Neural cell (in vitro differentiated cells): ENCODE measurements at regions not wholly inside any gene's neighbourhood (a gene's known extent, or its start where the extent isn't known, plus 50 kb on each side); places are given as distances from the start of the nearest gene placed in this dataset.

Experiments
- H2AFZ ChIP-seq: fragments of 200-600, 300-800 bp; sonication (generic), shearing (Covaris generic); 2 replicates; pipeline ENCODE4 v1.6.0; 2014; ENCODE audit warnings: low read depth, mild to moderate bottlenecking, antibody characterized with exemption, low read length, moderate library complexity
- H3F3A ChIP-seq: fragments of 200-600 bp; shearing (Covaris generic); 2 replicates; pipeline ENCODE4 v1.6.1; 2016; ENCODE audit warnings: mild to moderate bottlenecking, moderate library complexity, mixed read lengths, antibody characterized with exemption, low read length; ENCODE audit not compliant: insufficient read depth, poor library complexity, severe bottlenecking
- H3K27ac ChIP-seq: fragments of 200-600, 300-800 bp; sonication (generic), shearing (Covaris generic); 2 replicates; pipeline ENCODE4 v1.5.1; 2014; ENCODE audit warnings: mild to moderate bottlenecking, low read length, moderate library complexity
- H3K27me3 ChIP-seq: fragments of 300-800, 200-600 bp; sonication (generic), shearing (Covaris generic); 2 replicates; pipeline ENCODE4 v1.6.0; 2014; ENCODE audit warnings: mild to moderate bottlenecking, low read depth, low read length, moderate library complexity; ENCODE audit not compliant: insufficient read depth
- H3K36me3 ChIP-seq: fragments of 300-800, 200-600 bp; sonication (generic), shearing (Covaris generic); 2 replicates; pipeline ENCODE4 v1.5.1; 2014; ENCODE audit warnings: mild to moderate bottlenecking, antibody characterized with exemption, low read length, moderate library complexity; ENCODE audit not compliant: insufficient read depth
- H3K4me2 ChIP-seq: fragments of 300-800, 200-600 bp; sonication (generic), shearing (Covaris generic); 2 replicates; pipeline ENCODE4 v1.6.0; 2014; ENCODE audit warnings: mild to moderate bottlenecking, low read length
- H3K4me3 ChIP-seq: fragments of 300-800, 200-600 bp; sonication (generic), shearing (Covaris generic); 2 replicates; pipeline ENCODE4 v1.5.1; 2014; ENCODE audit warnings: mild to moderate bottlenecking, low read length, moderate library complexity
- H3K79me2 ChIP-seq: fragments of 200-600 bp; shearing (Covaris generic); replicated peaks from 2 replicates; pipeline ENCODE4 v1.6.0; 2014; ENCODE audit warnings: mild to moderate bottlenecking, low read length, moderate library complexity; ENCODE audit not compliant: insufficient read depth
- H3K9ac ChIP-seq: fragments of 300-800, 200-600 bp; sonication (generic), shearing (Covaris generic); 2 replicates; pipeline ENCODE4 v1.6.1; 2016; ENCODE audit warnings: mild to moderate bottlenecking, low read length, mixed read lengths
- H3K9me2 ChIP-seq: fragments of 200-600 bp; shearing (Covaris generic); 2 replicates; pipeline ENCODE4 v1.6.1; 2016; ENCODE audit warnings: mild to moderate bottlenecking, low read length, mixed read lengths; ENCODE audit not compliant: insufficient read depth
- H3K9me3 ChIP-seq: fragments of 200-600, 300-800 bp; sonication (generic), shearing (Covaris generic); 2 replicates; pipeline ENCODE4 v1.6.1; 2016; ENCODE audit warnings: mild to moderate bottlenecking, mixed run types, low read length, moderate library complexity, mixed read lengths
- H4K20me1 ChIP-seq: fragments of 200-600 bp; shearing (Covaris generic); 2 replicates; pipeline ENCODE4 v1.6.1; 2016; ENCODE audit warnings: mild to moderate bottlenecking, mixed run types; ENCODE audit not compliant: insufficient read depth
- EP300 ChIP-seq: fragments of 450-650 bp; conservative IDR thresholded peaks from 2 replicates; pipeline ENCODE4 v1.6.1; 2014; ENCODE audit warnings: antibody characterized with exemption, mild to moderate bottlenecking, moderate library complexity; ENCODE audit not compliant: poor library complexity, severe bottlenecking
- MXI1 ChIP-seq: fragments of 450-650 bp; conservative IDR thresholded peaks from 2 replicates; pipeline ENCODE4 v1.6.1; 2014; ENCODE audit warnings: antibody characterized with exemption, mild to moderate bottlenecking; ENCODE audit not compliant: poor library complexity, severe bottlenecking
- POLR2AphosphoS5 ChIP-seq: IDR thresholded peaks from 2 replicates; pipeline ENCODE4 v1.6.1; 2012
- RAD21 ChIP-seq: fragments of 450-650 bp; conservative IDR thresholded peaks from 2 replicates; pipeline ENCODE4 v1.6.1; 2014; ENCODE audit warnings: antibody characterized with exemption, mild to moderate bottlenecking, moderate library complexity
- TAF1 ChIP-seq: IDR thresholded peaks from 2 replicates; pipeline ENCODE4 v1.6.1; 2012; ENCODE audit warnings: low read depth
- TF ChIP-seq, protein P1 (sequence below): fragments of 450-650 bp; IDR thresholded peaks from 2 replicates; pipeline ENCODE4 v1.5.1; 2014; ENCODE audit warnings: antibody characterized with exemption, mild to moderate bottlenecking, moderate library complexity; ENCODE audit not compliant: poor library complexity, severe bottlenecking
- TF ChIP-seq, protein P2 (sequence below): IDR thresholded peaks from 2 replicates; pipeline ENCODE4 v1.6.1; 2012; ENCODE audit warnings: borderline replicate concordance

DNA sequence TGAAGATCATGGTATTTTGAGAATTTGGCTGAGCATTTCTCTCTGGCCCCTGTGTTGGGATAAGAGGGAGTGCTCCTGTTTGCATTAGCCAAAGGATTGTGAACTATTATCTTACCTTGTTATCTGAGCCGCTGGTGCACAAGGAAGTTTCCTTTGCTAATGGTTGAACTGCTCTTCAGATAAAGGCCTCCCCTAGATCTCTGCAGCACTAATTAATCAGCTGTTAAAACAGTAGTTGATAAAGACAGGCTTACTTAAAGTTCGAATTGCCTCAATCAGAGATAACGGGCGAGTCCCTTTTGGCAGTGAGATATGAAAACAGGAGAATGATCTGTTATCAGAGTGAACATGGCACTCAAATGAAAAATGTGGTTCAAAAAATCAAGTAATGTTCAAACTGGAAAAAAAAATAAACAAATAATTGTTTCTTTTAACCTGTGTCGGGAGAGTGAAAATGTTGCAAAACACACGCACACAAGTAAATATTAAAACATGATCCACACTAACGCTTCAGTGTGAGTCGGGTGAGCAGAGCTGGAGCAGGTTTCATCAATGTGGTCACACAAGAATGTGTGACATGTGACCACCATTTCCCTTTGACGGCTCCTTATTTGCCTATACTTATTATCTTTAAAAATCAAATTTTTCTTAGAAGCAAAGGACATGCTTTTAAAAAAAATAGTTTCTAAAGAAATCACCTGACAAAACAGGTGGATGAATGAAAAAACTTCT lies 469.1 kb downstream of the SOX2 start (continued):
- TF ChIP-seq, protein P1, sequence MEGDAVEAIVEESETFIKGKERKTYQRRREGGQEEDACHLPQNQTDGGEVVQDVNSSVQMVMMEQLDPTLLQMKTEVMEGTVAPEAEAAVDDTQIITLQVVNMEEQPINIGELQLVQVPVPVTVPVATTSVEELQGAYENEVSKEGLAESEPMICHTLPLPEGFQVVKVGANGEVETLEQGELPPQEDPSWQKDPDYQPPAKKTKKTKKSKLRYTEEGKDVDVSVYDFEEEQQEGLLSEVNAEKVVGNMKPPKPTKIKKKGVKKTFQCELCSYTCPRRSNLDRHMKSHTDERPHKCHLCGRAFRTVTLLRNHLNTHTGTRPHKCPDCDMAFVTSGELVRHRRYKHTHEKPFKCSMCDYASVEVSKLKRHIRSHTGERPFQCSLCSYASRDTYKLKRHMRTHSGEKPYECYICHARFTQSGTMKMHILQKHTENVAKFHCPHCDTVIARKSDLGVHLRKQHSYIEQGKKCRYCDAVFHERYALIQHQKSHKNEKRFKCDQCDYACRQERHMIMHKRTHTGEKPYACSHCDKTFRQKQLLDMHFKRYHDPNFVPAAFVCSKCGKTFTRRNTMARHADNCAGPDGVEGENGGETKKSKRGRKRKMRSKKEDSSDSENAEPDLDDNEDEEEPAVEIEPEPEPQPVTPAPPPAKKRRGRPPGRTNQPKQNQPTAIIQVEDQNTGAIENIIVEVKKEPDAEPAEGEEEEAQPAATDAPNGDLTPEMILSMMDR: no peak

DNA sequence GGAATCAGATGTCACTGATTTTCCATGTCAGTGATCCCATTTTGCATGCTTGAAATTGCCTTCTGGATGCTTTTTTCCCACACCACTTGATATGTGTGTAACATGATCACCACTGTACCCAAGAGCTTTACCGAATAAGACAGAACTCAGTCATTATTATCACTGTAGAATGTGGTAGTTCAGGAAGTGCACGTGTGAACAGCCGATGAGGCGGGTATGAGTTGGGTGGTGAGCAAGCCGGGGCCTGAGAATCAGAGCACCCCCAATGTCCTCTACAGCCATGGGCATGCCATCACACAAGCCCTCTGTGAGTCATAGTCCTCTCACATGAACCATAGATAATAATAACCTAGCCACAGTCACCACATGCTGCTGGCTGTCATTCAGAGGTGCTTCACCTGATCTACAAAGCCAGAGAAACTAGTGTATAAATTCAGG lies 470.8 kb downstream of the SOX2 start:
- Histone ChIP-seq H3K9ac (no peak overlapping the region), H3F3A (no peaks in the 10 kb centered on the region), H2AFZ (no peak overlapping the region), H3K27me3 (no peaks in the 10 kb centered on the region), H4K20me1 (no peaks in the 10 kb centered on the region), H3K4me2 (no peak overlapping the region), H3K9me3 (no peaks in the 10 kb centered on the region), H3K4me3 (no peak overlapping the region), H3K9me2 (no peaks in the 10 kb centered on the region), H3K36me3 (no peaks in the 10 kb centered on the region), H3K79me2 (no peaks in the 10 kb centered on the region), H3K27ac (no peak overlapping the region)
- TF ChIP-seq, protein P1: no peak
- TF ChIP-seq EP300: no peak

DNA sequence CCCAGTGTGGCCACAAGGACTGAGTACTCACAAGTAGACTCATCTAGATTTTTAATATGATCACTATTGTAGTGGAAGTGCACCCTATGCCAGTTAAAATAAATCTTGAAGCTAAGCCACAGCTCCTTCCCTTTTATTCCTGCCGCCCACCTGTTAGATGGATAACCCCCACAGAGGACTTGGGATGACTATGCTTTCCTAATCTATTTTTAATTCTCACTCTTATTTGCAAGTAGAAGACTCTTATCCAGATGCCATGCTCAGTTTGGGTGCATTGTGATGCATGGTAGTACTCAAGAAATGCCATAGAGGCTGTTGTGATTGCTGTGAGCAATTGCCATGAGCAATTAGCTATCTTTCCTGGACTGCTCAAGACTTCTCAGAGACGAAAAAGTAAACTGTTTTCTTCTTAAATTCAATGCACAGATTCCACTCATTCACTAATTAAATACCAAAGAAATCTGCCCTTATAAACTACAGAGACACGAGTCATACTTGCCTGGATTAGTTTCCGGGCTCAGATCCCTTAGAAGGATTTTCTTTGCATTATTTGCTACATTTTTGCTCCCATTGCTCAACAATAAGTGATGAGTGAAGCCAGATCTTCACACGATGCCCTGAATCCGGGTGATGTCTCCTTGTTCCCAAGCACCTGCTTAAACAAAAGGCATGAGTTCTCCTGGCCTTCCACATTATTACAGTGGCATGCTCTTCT lies 472.1 kb downstream of the SOX2 start:
- no peak overlapping the region for H3K27ac ChIP-seq
- TF ChIP-seq EP300 (no peak), RAD21 (no peak), POLR2AphosphoS5 (no peak), TAF1 (no peak), MXI1 (no peak)
- TF ChIP-seq, protein P1: no peak
- TF ChIP-seq, protein P2, sequence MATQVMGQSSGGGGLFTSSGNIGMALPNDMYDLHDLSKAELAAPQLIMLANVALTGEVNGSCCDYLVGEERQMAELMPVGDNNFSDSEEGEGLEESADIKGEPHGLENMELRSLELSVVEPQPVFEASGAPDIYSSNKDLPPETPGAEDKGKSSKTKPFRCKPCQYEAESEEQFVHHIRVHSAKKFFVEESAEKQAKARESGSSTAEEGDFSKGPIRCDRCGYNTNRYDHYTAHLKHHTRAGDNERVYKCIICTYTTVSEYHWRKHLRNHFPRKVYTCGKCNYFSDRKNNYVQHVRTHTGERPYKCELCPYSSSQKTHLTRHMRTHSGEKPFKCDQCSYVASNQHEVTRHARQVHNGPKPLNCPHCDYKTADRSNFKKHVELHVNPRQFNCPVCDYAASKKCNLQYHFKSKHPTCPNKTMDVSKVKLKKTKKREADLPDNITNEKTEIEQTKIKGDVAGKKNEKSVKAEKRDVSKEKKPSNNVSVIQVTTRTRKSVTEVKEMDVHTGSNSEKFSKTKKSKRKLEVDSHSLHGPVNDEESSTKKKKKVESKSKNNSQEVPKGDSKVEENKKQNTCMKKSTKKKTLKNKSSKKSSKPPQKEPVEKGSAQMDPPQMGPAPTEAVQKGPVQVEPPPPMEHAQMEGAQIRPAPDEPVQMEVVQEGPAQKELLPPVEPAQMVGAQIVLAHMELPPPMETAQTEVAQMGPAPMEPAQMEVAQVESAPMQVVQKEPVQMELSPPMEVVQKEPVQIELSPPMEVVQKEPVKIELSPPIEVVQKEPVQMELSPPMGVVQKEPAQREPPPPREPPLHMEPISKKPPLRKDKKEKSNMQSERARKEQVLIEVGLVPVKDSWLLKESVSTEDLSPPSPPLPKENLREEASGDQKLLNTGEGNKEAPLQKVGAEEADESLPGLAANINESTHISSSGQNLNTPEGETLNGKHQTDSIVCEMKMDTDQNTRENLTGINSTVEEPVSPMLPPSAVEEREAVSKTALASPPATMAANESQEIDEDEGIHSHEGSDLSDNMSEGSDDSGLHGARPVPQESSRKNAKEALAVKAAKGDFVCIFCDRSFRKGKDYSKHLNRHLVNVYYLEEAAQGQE: no peak
- H3K4me2 ChIP-seq: no peak overlapping the region
- H3K9me3 ChIP-seq: no peaks in the 10 kb centered on the region
- H3K4me3 ChIP-seq: no peak overlapping the region
- no peaks in the 10 kb centered on the region for H4K20me1 ChIP-seq
- no peaks in the 10 kb centered on the region for H3K9me2 ChIP-seq
- H3K27me3 ChIP-seq: no peaks in the 10 kb centered on the region
- no peaks in the 10 kb centered on the region for H3K36me3 ChIP-seq
- no peaks in the 10 kb centered on the region for H3F3A ChIP-seq
- H3K9ac ChIP-seq: no peak overlapping the region
- no peak overlapping the region for H2AFZ ChIP-seq
- H3K79me2 ChIP-seq: no peaks in the 10 kb centered on the region
